HCEC 1CT (cell line): ENCODE measurements at regions not wholly inside any gene's neighbourhood (a gene's known extent, or its start where the extent isn't known, plus 50 kb on each side); places are given as distances from the start of the nearest gene placed in this dataset.
"Not testable (repeated sequence)": the region's sequence is repeated elsewhere in the genome, so short reads cannot be mapped to it uniquely, and the experiment has no call there.

ENCODE experiments used
- DNase-seq: peaks from one replicate; pipeline ENCODE4 v3.0.0-alpha.2; 2017

- DNase-seq = no peak
These were observed 117.5 kb upstream of the HGF start for GRCh38 chr7:81887098-81888090.

- DNase-seq = no peak
These were observed 116.4 kb upstream of the HGF start for GRCh38 chr7:81886211-81886764.

DNA sequence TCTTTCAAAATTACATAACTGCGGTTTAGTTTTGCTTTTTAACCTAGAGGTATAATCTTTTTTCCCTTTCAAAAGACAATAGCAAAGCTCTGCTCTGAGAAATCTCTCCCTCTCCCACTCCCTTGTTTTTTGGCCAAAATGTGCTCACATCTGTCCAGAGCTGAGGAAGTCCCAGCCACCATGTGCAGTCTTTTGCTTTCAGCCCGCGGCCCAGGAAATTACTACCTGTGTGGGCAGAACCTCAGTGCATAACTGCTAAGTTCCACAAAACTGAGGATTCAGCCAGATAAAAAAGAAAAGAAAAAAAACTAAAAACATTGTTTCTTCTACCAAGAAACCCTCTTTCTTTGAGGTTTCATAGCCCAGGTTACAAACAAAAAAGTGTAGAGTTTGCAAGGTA lies 115.0 kb upstream of the HGF start:
- DNase-seq = no peak

DNA sequence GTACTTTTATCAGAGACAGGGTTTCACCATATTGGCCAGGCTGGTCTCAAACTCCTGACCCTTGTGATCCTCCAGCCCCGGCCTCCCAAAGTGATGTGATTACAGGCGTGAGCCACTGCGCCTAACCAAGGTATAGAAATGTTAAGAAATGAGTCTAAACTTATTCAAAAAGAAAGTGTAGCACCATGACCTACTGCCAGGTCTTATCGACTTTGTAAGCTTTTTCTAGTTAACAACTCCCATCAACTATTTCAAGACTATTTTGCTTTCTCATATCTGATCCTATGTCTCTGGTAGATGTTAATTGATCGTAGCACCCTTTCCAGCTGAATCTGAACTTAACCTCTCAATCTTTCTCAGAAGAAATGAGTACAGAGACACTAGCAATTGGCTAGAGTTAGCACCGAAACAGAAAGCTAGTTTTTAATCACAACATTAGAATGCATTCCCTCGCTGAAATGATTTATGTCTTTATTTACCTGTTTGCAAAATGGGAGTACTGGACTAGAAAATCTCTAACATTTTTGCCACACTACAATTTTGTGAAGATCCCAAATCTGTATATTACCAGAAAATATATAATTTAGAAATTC lies 114.0 kb upstream of the HGF start:
- DNase-seq = no peak

DNA sequence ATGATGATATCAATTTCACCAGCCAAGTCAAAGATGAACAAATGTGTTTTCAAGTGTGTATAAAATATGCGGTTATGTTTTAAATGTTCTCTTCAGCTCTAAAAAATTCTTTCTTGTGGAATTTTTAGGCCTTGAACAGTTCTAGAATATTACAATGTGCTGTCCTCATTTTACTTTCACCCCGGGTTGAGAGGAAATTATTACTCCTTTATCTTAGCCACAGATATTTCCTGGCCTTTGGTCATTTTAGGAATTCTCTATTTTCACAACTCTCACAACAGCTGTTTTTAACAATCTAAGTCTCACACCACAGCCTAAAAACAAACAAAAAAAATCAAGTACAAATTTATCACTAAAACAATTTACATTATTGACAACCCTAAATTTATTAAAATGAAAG lies 112.2 kb upstream of the HGF start:
- DNase-seq = no peak

DNA sequence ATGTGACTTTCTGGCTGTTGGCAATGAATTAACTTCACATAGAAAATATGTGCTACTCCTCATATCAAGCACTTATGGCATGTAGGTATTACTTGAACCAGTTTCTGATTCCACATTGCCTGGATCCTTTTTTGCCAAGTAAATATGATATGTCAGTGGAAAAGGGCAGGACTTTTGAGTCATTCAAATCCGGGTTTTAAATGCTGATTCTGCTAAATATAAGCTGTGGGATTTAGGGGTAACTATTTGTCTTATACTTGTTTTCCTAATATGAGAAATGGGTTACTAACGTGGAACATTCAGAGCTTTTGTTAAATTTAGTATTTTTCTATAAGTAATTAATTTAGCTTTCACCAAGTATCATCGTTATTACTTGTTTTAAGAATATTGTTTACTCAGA lies 108.0 kb upstream of the HGF start:
- DNase-seq = no peak

GRCh38 chr7:81873559-81873958 lies 103.7 kb upstream of the HGF start:
- peak; percentile 28 for DNase-seq

DNA sequence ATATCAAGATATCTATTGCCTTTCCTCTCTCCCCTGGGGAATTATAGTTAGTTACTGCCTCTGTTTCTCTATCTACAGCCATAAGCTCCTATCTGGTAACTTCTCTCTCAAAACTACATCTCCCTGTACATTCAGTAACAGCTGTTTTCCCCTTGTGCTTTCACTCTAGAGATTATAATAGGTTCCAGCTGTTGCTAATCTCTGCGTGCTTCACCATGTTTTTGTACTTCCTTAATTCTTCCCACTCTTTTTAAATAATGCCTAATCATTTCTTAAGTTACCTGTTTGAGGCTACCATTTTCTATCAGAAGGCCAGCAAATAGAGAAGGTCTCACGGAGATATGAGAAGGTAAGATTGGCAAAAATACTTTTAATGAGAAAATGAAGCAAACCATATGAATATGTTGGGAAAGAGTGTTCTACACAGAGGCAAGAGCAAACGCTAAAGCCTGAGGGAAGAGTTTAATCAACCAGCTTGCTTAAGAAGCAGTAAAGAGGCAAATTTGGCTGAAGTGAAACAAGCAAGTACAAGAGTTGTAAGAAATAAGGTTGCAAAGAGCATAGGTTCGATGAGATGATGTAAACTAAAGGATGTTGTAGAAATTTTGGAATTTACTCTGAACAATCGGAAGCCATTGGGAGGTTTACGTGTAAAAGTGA lies 101.9 kb upstream of the HGF start:
- DNase-seq = no peak

GRCh38 chr7:81870608-81871007 lies 100.8 kb upstream of the HGF start:
- DNase-seq = no peak

GRCh38 chr7:81869670-81870069 lies 99.8 kb upstream of the HGF start:
- DNase-seq = no peak

DNA sequence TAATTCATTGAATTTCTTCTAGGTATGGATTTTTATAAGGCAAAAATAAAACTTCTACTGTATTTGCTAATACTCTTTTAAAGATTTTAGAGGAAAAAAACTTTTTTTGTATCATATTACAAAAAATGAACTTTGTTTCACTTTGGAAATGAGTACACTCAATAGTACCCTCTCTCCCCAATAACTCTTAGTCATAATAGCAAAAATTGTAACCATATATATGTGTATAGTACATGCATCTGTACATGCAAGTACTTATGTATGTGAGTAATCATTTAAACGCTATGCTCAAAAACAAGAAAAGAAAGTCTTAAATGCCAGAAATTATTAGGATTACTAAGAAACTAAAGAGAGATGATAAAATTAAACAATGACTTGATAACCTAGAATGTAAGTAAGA lies 95.9 kb upstream of the HGF start:
- no peak for DNase-seq

DNA sequence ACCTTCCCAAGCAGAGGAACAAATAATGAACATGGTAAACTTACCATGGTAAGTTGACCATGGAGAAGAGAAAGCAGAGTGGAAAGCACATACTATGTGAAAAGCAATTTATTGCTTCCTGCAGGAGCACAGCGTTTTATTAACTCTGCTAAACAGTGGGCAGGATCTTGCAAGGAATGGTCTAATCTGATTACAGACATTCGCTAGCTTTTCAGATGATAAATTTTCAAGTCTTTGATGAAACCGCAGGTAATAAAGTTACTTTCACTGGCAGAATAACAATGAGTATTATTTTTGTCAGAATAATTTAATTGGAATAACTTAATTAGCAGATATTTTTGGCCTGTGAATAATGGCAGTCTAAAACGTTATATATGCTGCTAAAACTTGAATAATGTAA lies 89.6 kb upstream of the HGF start:
- no peak for DNase-seq

- DNase-seq = not testable (repeated sequence)
These were observed 89.0 kb upstream of the HGF start for GRCh38 chr7:81858820-81859219.

- peak; percentile 28 for DNase-seq
These were observed 87.5 kb upstream of the HGF start for GRCh38 chr7:81857385-81857784.

DNA sequence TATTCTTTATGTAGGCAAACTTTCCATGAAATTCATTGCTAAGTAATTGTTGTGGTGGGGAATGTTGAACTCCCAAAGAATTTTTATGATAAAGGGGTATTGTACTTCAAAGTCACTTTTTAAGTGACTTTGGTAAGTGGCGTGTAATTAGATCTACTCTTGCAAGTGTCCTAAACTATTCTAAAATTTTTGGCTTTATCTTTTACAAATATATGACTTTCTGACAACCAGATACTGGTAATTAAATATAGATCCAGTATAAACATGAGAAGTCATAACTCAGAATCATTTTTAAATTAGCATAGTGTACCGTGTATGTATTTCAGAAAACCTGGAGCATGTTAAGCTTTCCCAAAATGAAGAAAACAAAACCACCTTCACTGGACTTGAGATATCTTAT lies 84.7 kb upstream of the HGF start:
- DNase-seq = no peak

- DNase-seq = no peak
These were observed 82.9 kb upstream of the HGF start for GRCh38 chr7:81852701-81853100.

GRCh38 chr7:81851413-81851812 lies 81.6 kb upstream of the HGF start:
- DNase-seq = no peak

GRCh38 chr7:81846398-81846797 lies 76.6 kb upstream of the HGF start:
- DNase-seq = peak; percentile 85

DNA sequence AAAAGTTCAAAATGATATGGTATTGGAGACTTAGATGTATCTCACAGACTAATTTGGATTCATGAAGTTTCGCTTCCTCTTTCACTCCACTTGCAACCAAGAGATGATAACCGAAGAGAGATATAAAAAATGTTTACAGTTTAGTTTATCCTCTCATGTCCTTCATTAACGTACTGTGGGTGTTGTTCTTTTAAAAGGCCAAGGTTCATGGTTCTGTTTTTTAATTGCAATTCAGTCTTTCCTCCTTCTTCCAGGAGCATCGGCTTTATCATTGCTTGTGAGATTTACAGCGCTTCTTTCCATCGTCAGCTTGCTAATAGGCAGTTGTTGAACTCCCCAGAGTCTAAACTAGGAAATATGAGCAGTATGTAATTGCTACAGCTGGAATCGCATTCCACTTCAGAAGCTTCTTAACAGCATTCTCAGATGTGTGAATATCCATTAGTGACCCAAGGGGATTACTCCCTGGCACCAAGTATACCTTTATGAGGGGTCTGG lies 75.9 kb upstream of the HGF start:
- DNase-seq = peak; percentile 42

DNA sequence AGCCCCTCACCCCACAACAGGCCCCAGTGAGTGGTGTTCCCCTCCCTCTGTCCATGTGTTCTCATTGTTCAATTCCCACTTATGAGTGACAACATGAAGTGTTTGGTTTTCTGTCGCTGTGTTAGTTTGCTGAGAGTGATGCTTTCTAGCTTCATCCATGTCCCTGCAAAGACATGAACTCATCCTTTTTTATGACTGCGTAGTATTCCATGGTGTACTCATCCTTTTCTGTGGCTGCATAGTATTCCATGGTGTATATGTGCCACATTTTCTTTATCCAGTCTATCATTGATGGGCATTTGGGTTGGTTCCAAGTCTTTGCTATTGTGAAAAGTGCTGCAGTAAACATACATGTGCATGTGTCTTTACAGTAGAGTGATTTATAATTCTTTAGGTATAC lies 73.8 kb upstream of the HGF start:
- not testable (repeated sequence) for DNase-seq

- DNase-seq = no peak
These were observed 72.5 kb upstream of the HGF start for GRCh38 chr7:81842361-81842760.

DNA sequence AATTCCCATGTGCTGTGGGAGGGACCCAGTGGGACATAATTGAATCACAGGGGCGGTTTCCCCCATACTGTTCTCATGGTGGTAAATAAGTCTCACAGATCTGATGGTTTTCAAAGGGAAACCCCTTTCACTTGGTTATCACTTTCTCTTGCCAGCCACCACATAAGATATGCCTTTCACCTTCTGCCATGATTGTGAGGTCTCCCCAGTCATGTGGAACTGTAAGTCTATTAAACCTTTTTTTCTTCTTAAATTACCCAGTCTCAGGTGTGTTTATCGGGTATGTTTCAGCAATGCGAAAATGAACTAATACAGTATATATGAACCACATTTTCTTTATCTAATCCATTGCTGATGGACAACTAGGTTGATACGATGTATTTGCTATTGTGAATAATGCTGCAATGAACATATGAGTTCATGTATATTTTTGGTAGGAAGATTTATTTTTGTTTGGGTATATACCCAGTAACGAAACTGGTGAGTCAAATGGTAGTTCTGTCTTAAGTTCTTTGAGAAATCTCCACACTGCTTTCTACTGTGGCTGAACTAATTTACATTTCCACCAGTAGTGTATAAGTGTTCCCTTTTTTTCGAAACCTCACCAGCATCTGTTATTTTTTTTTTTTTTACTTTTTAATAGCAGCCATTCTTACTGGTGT lies 70.0 kb upstream of the HGF start:
- DNase-seq = no peak

DNA sequence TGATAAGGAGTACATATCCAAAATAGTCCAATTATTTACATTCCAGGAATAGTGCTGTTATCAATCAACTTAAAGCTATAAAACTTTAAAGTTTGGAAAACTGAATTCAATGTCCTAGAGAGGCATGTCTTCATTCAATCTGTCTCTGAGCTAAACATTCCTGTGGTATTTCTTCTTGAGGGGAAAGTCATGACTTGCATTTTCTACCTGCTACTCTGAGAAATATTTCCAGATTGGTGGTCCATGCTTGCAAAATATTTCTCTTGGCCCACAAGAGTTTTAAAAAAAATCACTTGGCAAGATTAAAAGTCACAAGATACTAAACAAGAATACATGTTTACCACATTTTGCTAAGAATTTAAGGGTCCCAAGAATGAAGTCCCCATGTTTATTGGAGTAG lies 63.6 kb upstream of the HGF start:
- DNase-seq = peak; percentile 7
